GM23248 (cell line): ENCODE measurements at regions not wholly inside any gene's neighbourhood (a gene's known extent, or its start where the extent isn't known, plus 50 kb on each side); places are given as distances from the start of the nearest gene placed in this dataset.

Experiments
- DNase-seq: peaks from one replicate; pipeline ENCODE4 v3.0.0-alpha.2; 2015
- H2AFZ ChIP-seq: fragments of 200-600 bp; sonication (generic); 2 replicates; pipeline ENCODE4 v1.6.1; 2016; ENCODE audit warnings: antibody characterized with exemption
- H3F3A ChIP-seq: fragments of 200-600 bp; sonication (generic); 2 replicates; pipeline ENCODE4 v1.6.1; 2016; ENCODE audit warnings: mild to moderate bottlenecking, antibody characterized with exemption, mixed run types; ENCODE audit not compliant: insufficient read depth
- H3K27ac ChIP-seq: fragments of 200-600 bp; sonication (generic); 2 replicates; pipeline ENCODE4 v1.5.1; 2016; ENCODE audit warnings: mild to moderate bottlenecking
- H3K27me3 ChIP-seq: fragments of 200-600 bp; sonication (generic); replicated peaks from 2 replicates; pipeline ENCODE4 v1.6.1; 2016; ENCODE audit warnings: mild to moderate bottlenecking; ENCODE audit not compliant: insufficient read depth
- H3K36me3 ChIP-seq: fragments of 200-600 bp; sonication (generic); 2 replicates; pipeline ENCODE4 v1.6.1; 2016; ENCODE audit warnings: low read depth, mild to moderate bottlenecking
- H3K4me1 ChIP-seq: fragments of 200-600 bp; sonication (generic); 2 replicates; pipeline ENCODE4 v1.6.1; 2016; ENCODE audit warnings: mild to moderate bottlenecking; ENCODE audit not compliant: insufficient read depth
- H3K4me2 ChIP-seq: fragments of 200-600 bp; sonication (generic); one replicate; pipeline ENCODE4 v1.6.1; 2016; ENCODE audit warnings: mild to moderate bottlenecking; ENCODE audit not compliant: unreplicated experiment
- H3K4me3 ChIP-seq: fragments of 200-600 bp; sonication (generic); 2 replicates; pipeline ENCODE4 v1.5.1; 2016; ENCODE audit warnings: mild to moderate bottlenecking
- H3K79me2 ChIP-seq: fragments of 200-600 bp; sonication (generic); 2 replicates; pipeline ENCODE4 v1.6.1; 2016; ENCODE audit warnings: mild to moderate bottlenecking; ENCODE audit not compliant: insufficient read depth
- H3K9ac ChIP-seq: fragments of 200-600 bp; sonication (generic); 2 replicates; pipeline ENCODE4 v1.6.1; 2016; ENCODE audit warnings: mild to moderate bottlenecking
- H3K9me2 ChIP-seq: fragments of 200-600 bp; sonication (generic); 2 replicates; pipeline ENCODE4 v1.6.1; 2016; ENCODE audit warnings: mixed run types, mild to moderate bottlenecking, moderate library complexity; ENCODE audit not compliant: insufficient read depth
- H3K9me3 ChIP-seq: fragments of 200-600 bp; sonication (generic); one replicate; pipeline ENCODE4 v1.6.1; 2017; ENCODE audit warnings: low read depth
- H4K20me1 ChIP-seq: fragments of 200-600 bp; sonication (generic); 2 replicates; pipeline ENCODE4 v1.6.0; 2016; ENCODE audit not compliant: insufficient read depth
- EZH2 ChIP-seq: fragments of 200-600 bp; sonication (generic); IDR thresholded peaks from 2 replicates; pipeline ENCODE4 v1.6.1; 2018; ENCODE audit warnings: antibody characterized with exemption, mild to moderate bottlenecking; ENCODE audit not compliant: insufficient read depth, poor library complexity, severe bottlenecking
- EZH2phosphoT487 ChIP-seq: fragments of 200-600 bp; sonication (generic); IDR thresholded peaks from 2 replicates; pipeline ENCODE4 v1.6.1; 2018; ENCODE audit warnings: antibody characterized with exemption, moderate library complexity, mild to moderate bottlenecking, low read depth; ENCODE audit not compliant: insufficient read depth
- WGBS, 2 experiments: methylation state at CpG; one replicate each; pipeline ENCODE4 v1.1.6; 2015 to 2017; ENCODE audit warnings: low lambda C conversion rate in 2 of 2, low coverage in 1 of 2; ENCODE audit errors: missing lambda C conversion rate in 2 of 2; 5-methylcytosine and 5-hydroxymethylcytosine counted together
- in situ Hi-C: fragments of 300-500 bp; cut with MboI; formaldehyde crosslinking; loops from 2 replicates; pipeline ENCODE4 v1.15.0; 2020

DNA sequence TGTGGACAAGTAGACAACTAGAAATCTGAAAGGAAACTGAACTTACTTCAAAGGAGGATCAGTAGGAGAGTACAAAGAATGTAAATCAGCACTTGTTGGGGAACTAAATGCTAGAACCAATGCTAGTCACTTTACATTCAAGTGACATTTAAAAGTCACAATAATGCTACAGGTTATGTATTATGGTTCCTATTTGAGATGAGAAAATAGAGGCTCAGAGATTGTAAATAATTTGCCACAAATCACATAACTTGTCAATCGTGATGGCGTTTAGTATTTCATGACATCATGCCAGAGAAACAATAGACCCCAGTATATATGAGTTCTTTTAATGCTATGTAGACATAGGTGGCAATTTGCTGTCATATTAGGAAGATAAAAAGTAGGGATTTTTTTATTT lies 467.8 kb upstream of the CBLB start:
- no peaks in the 10 kb centered on the region for H3K9me2 ChIP-seq
- in situ Hi-C loops: no loop called here
- no peak overlapping the region for H3K4me2 ChIP-seq
- TF ChIP-seq EZH2 (no peak), EZH2phosphoT487 (no peak)
- no peaks in the 10 kb centered on the region for H3K27me3 ChIP-seq
- H3K79me2 ChIP-seq: no peaks in the 10 kb centered on the region
- H3K27ac ChIP-seq: no peak overlapping the region
- DNase-seq: no peak
- H3K4me1 ChIP-seq: peaks cover 26% of the 10 kb centered on the region
- H3K9ac ChIP-seq: no peak overlapping the region
- H3K36me3 ChIP-seq: no peaks in the 10 kb centered on the region
- no peak overlapping the region for H2AFZ ChIP-seq
- H3F3A ChIP-seq: peaks cover 9% of the 10 kb centered on the region; the same call in 1 of the 2 replicates
- no peaks in the 10 kb centered on the region for H3K9me3 ChIP-seq
- H4K20me1 ChIP-seq: no peaks in the 10 kb centered on the region
- WGBS, 2 experiments: 96 to 97% methylated on average over 2 of the region's 2 CpGs
- no peak overlapping the region for H3K4me3 ChIP-seq

DNA sequence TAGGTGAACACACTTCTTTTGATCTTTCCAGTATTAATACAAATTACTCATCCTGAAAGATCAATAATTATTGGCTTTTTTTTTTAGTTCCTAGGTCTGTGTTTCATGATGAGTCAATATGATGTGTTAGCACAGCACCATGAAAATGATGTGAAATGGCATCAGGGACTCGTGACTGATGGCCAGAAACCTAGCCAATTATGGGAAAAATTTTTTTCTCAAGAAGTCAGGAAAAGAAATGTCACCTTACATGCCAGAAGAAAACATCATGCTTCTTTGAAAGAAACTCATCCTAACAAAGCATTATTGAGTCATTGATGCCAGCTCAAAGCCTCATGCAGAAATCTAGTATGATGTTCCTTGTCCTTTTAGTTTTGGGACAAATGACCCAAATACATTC lies 468.3 kb upstream of the CBLB start:
- WGBS, 2 experiments: 13 to 21% methylated on average over 1 of the region's 1 CpG
- Histone ChIP-seq H3K9me2 (no peaks in the 10 kb centered on the region), H3K27me3 (no peaks in the 10 kb centered on the region), H3K9ac (no peak overlapping the region), H3K9me3 (no peaks in the 10 kb centered on the region), H3K79me2 (no peaks in the 10 kb centered on the region), H3K4me1 (peaks cover 30% of the 10 kb centered on the region), H4K20me1 (no peaks in the 10 kb centered on the region), H3K27ac (no peak overlapping the region), H3K36me3 (no peaks in the 10 kb centered on the region), H3K4me3 (no peak overlapping the region), H2AFZ (no peak overlapping the region), H3F3A (peaks cover 9% of the 10 kb centered on the region; the same call in 1 of the 2 replicates), H3K4me2 (no peak overlapping the region)
- DNase-seq: peak; percentile 57
- no peak for TF ChIP-seq EZH2phosphoT487
- no peak for TF ChIP-seq EZH2
- in situ Hi-C loops: no loop called here

DNA sequence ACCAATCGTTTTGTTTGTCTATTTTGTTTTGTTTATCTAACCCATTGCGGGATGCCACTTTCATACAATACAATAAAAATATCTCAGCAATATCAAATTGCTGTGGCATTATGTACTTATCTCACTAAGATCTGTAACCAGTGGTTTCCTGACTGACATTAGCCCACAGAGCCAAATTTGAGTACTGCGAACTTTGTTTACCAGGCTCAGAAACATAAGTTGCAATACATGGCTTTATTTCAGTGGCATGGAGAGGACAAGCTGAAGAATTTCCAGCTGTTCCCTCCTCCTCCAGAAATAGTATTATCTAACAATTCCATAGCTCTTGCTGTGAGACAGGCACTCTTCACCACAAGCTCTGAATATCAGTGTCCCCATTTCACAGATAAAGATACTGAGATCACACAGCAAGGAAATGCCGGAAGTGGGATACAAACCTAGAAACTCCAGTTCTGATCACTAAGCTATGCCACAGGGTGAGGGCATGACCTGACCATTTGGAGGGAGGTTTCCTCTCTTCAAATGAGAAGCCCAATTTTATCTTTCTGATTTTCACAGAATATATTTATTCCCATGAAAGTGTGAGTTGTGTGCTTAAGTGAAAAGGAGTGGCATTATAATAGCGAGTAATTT lies 469.9 kb upstream of the CBLB start:
- DNase-seq: no peak
- peaks cover 30% of the 10 kb centered on the region for H3K4me1 ChIP-seq
- no peaks in the 10 kb centered on the region for H3K36me3 ChIP-seq
- no peaks in the 10 kb centered on the region for H3K27me3 ChIP-seq
- WGBS, 2 experiments: 88 to 92% methylated on average over 5 of the region's 5 CpGs
- H3K4me3 ChIP-seq: no peak overlapping the region
- H3K9me2 ChIP-seq: no peaks in the 10 kb centered on the region
- no peak overlapping the region for H3K4me2 ChIP-seq
- no peaks in the 10 kb centered on the region for H3K79me2 ChIP-seq
- no peak for TF ChIP-seq EZH2
- TF ChIP-seq EZH2phosphoT487: no peak
- no peak overlapping the region for H3K27ac ChIP-seq
- H2AFZ ChIP-seq: no peak overlapping the region
- no peak overlapping the region for H3K9ac ChIP-seq
- no peaks in the 10 kb centered on the region for H3K9me3 ChIP-seq
- no peaks in the 10 kb centered on the region for H4K20me1 ChIP-seq
- peaks cover 9% of the 10 kb centered on the region; the same call in 1 of the 2 replicates for H3F3A ChIP-seq
- in situ Hi-C loops: no loop called here

- Histone ChIP-seq H4K20me1 (no peaks in the 10 kb centered on the region), H3K9me3 (no peaks in the 10 kb centered on the region), H3K4me3 (no peak overlapping the region), H3K79me2 (no peaks in the 10 kb centered on the region), H2AFZ (no peak overlapping the region), H3K4me1 (peaks cover 28% of the 10 kb centered on the region), H3K27ac (no peak overlapping the region), H3K9ac (no peak overlapping the region), H3F3A (peaks cover 9% of the 10 kb centered on the region; the same call in 1 of the 2 replicates), H3K4me2 (no peak overlapping the region), H3K36me3 (no peaks in the 10 kb centered on the region), H3K9me2 (no peaks in the 10 kb centered on the region), H3K27me3 (no peaks in the 10 kb centered on the region)
- no peak for TF ChIP-seq EZH2
- no peak for TF ChIP-seq EZH2phosphoT487
- in situ Hi-C loops: no loop called here
- WGBS, 2 experiments: 73 to 77% methylated on average over 5 of the region's 5 CpGs
- DNase-seq: peak; percentile 26
Measured at GRCh38 chr3:106339551-106339950, 470.7 kb upstream of the CBLB start.
